ENCODE measurements at regions not wholly inside any gene's neighbourhood (a gene's known extent, or its start where the extent isn't known, plus 50 kb on each side); places are given as distances from the start of the nearest gene placed in this dataset.
"Not testable (repeated sequence)": the region's sequence is repeated elsewhere in the genome, so short reads cannot be mapped to it uniquely, and the experiment has no call there.

DNA sequence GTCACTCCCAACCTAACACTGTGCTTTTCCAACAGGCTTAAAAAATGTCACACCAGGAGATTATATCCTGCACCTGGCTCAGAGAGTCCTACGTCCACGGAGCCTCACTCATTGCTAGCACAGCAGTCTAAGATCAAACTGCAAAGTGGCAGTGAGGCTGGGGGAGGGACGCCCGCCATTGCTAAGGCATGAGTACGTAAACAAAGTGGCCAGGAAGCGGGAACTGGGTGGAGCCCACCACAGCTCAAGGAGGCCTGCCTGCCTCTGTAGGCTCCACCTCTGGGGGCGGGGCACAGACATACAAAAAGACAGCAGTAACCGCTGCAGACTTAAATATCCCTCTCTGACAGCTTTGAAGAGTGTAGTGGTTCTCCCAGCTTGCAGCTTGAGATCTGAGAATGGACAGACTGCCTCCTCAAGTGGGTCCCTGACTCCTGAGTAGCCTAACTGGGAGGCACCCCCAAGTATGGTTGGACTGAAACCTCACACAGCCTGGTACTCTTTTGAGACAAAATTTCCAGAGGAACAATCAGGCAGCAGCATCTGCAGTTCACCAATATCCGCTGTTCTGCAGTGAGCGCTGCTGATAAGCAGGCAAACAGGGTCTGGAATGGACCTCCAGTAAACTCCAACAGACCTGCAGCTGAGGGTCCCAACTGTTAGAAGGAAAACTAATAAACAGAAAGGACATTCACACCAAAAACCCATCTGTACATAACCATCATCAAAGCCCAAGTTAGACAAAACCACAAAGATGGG is 2986.4 kb upstream of the OR11H1 start:
- H3K27ac Mint-ChIP-seq; intact Hi-C loops (cut with micrococcal nuclease); H3K4me1 Mint-ChIP-seq (ENCODE audit: low read depth); H3K9me3 Mint-ChIP-seq; H3K4me3 Mint-ChIP-seq; DNase-seq (ENCODE audit: low spot score); H3K36me3 Mint-ChIP-seq (ENCODE audit: low read depth); H3K27me3 Mint-ChIP-seq (ENCODE audit: insufficient read depth): not testable (repeated sequence)

DNA sequence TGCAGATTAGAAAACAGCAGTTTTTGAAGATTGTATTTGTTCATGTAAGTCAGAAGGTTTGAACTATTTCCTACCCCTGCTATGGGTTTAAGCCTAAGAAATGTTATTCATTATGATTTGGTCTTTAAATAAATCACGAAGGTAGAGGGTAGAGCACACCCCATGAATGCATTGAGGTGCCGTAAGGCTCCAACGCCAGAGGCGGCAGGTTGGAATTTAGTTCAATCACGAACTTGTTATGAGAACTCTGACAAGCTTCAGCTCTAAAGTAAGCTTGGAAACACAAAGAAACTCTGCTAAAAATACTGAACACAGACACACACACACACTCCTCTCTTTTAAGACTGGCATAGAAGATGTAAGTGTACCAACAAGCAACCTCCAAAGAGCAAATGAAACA is 2974.6 kb upstream of the OR11H1 start:
- intact Hi-C loops (cut with micrococcal nuclease), result not testable (repeated sequence)

DNA sequence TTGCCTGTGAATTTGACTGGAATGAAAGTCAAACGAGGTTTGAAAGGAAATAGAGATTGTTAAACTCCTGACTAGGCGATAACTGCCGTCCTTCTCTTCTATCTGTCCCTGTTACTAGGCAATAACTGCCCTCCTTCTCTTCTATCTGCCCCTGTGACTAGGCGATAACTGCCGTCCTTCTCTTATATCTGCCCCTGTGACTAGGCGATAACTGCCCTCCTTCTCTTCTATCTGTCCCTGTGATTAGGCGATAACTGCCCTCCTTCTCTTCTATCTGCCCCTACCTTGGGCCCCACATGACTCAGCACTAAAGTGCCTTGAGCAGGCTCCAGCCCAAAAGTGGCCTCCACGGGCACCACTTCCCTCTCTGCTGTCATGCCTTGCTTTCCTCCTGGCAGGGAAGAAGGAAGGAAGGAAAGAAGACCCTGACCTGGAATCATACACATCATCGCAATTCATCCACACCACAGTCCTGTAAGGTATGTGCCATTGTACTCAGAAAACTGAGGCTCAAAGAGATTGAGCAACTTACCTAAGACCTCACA is 2973.3 kb upstream of the OR11H1 start:
- H3K9me3 Mint-ChIP-seq; intact Hi-C loops (cut with micrococcal nuclease); H3K4me3 Mint-ChIP-seq; H3K36me3 Mint-ChIP-seq (ENCODE audit: low read depth); H3K4me1 Mint-ChIP-seq (ENCODE audit: low read depth); H3K27ac Mint-ChIP-seq; DNase-seq (ENCODE audit: low spot score); H3K27me3 Mint-ChIP-seq (ENCODE audit: insufficient read depth): not testable (repeated sequence)

More for the DNA sequence above, 2974.6 kb upstream of the OR11H1 start:
- not testable (repeated sequence) for H3K27ac Mint-ChIP-seq; H3K4me1 Mint-ChIP-seq (ENCODE audit: low read depth); H3K36me3 Mint-ChIP-seq (ENCODE audit: low read depth); H3K27me3 Mint-ChIP-seq (ENCODE audit: insufficient read depth); DNase-seq (ENCODE audit: low spot score); H3K4me3 Mint-ChIP-seq; H3K9me3 Mint-ChIP-seq

DNA sequence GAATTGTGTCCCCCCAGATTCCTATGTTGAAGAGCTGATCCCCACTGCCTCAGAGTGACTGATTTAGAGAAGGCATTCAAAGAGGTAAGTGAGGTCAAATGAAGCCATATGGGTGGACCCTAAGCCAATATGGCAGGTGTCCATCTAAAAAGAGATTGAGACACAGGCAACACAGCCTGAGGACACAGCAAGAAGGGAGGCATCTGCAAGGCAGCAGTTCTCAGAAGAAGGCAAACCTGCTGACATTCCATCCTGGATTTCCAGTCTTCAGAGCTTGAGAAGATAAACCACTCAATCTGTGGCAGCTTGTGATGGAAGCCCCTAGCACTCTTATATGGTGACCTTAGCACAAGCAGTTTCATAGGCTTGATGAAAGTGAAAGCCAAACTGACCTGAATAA is 2956.5 kb upstream of the OR11H1 start:
- H3K9me3 Mint-ChIP-seq; H3K27me3 Mint-ChIP-seq (ENCODE audit: insufficient read depth); H3K4me3 Mint-ChIP-seq; DNase-seq (ENCODE audit: low spot score); intact Hi-C loops (cut with micrococcal nuclease); H3K4me1 Mint-ChIP-seq (ENCODE audit: low read depth); H3K36me3 Mint-ChIP-seq (ENCODE audit: low read depth); H3K27ac Mint-ChIP-seq: not testable (repeated sequence)

DNA sequence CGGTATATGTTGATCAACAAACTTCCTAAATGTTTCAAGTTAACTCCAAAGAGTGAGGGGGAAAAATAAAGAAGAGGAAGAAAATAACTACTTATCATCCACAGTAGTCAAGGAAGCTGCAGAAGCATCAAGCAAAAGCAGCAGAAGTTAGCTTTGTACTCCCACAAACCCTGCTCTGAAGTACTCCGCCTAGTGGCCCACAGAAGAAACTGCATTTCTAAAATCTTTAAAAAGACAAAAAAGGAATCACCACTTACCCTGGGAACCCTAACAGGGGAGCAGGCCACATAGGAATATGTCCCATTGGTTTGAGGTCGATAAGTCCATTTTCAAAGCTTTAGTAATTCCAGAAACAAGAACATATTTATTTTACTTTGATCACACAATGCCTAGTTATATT is 2948.3 kb upstream of the OR11H1 start:
- H3K27me3 Mint-ChIP-seq (ENCODE audit: insufficient read depth); DNase-seq (ENCODE audit: low spot score); intact Hi-C loops (cut with micrococcal nuclease); H3K9me3 Mint-ChIP-seq; H3K27ac Mint-ChIP-seq; H3K4me1 Mint-ChIP-seq (ENCODE audit: low read depth); H3K4me3 Mint-ChIP-seq; H3K36me3 Mint-ChIP-seq (ENCODE audit: low read depth): not testable (repeated sequence)

DNA sequence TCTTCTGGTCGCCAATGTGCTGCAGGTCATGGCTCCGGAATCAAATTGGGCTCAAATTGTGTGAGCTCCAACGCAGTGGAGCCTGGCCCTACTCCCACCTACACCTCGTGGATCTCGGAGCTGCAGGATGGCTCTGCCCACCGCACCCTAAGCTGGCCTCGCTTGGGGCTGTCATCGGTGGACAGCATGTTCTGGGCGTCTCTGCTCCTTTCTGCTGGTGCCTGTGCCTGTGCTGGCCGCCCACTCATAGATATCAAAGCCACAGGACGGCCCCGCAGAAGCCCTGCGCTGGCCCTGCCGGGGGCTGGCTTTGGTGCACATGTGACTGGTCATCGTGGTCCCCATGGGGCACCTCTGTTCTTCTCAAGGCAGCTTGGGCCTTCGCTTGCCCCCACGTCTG is 2943.5 kb upstream of the OR11H1 start:
- DNase-seq (ENCODE audit: low spot score); H3K36me3 Mint-ChIP-seq (ENCODE audit: low read depth); H3K27me3 Mint-ChIP-seq (ENCODE audit: insufficient read depth); intact Hi-C loops (cut with micrococcal nuclease); H3K9me3 Mint-ChIP-seq; H3K27ac Mint-ChIP-seq; H3K4me3 Mint-ChIP-seq; H3K4me1 Mint-ChIP-seq (ENCODE audit: low read depth): not testable (repeated sequence)

DNA sequence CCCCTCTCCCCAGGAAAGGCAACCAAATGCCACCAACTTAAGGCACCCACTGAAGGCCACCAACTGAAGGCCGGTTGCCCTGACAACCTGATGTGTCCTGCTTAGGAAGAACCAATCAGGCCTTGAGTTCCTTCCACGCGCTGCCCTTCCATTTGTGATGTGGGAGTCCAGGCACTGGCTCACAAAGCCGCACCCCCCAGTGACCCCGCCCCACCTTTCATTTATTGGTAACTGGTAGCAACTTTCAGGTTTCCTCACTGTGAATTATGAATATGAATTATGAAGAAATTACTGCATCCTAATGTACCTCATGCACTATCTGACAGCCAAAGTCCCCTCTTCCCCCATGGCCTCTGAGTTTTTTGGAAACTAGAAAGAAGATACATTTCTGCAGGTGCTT is 2943.1 kb upstream of the OR11H1 start:
- H3K27ac Mint-ChIP-seq; H3K4me1 Mint-ChIP-seq (ENCODE audit: low read depth); H3K4me3 Mint-ChIP-seq; H3K36me3 Mint-ChIP-seq (ENCODE audit: low read depth); H3K27me3 Mint-ChIP-seq (ENCODE audit: insufficient read depth); DNase-seq (ENCODE audit: low spot score); intact Hi-C loops (cut with micrococcal nuclease): not testable (repeated sequence)
- peaks cover 11% of the 10 kb centered on the region for H3K9me3 Mint-ChIP-seq

DNA sequence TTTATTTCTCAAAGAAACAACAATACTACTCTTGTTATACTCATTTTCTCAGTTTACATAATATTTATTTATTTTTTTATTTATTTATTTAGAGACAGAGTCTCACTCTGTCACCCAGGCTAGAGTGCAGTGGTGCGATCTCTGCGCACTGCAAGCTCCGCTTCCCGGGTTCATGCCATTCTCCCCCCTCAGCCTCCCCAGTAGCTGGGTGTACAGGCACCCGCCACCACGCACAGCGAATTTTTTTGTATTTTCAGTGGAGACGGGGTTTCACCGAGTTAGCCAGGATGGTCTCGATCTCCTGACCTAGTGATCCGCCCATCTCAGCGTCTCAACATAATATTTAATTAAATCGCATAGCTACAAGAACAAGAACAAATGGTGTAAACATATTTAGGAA is 2932.3 kb upstream of the OR11H1 start:
- H3K4me1 Mint-ChIP-seq (ENCODE audit: low read depth); H3K27ac Mint-ChIP-seq; DNase-seq (ENCODE audit: low spot score); H3K36me3 Mint-ChIP-seq (ENCODE audit: low read depth); H3K27me3 Mint-ChIP-seq (ENCODE audit: insufficient read depth); intact Hi-C loops (cut with micrococcal nuclease); H3K4me3 Mint-ChIP-seq: not testable (repeated sequence)
- H3K9me3 Mint-ChIP-seq, result peaks cover 61% of the 10 kb centered on the region

DNA sequence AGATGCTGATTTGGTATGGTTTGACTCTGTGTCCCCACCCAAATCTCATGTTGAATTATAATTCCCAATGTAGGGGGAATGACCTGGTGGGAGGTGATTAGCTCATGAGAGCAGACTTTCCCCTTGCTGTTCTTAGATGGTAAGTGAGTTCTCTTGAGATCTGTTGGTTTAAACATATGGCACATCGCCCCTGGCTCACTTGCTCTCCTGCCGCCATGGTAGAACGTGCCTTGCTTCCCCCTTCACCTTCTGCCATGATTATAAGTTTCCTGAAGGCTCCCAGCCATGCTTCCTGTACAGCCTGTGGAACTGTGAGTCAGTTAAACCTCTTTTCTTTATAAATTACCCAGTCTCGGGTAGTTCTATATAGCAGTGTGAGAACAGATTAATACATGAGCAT is 2930.2 kb upstream of the OR11H1 start:
- H3K9me3 Mint-ChIP-seq, result peaks cover 64% of the 10 kb centered on the region
- H3K27ac Mint-ChIP-seq; intact Hi-C loops (cut with micrococcal nuclease); H3K4me3 Mint-ChIP-seq; DNase-seq (ENCODE audit: low spot score); H3K27me3 Mint-ChIP-seq (ENCODE audit: insufficient read depth); H3K4me1 Mint-ChIP-seq (ENCODE audit: low read depth); H3K36me3 Mint-ChIP-seq (ENCODE audit: low read depth): not testable (repeated sequence)

DNA sequence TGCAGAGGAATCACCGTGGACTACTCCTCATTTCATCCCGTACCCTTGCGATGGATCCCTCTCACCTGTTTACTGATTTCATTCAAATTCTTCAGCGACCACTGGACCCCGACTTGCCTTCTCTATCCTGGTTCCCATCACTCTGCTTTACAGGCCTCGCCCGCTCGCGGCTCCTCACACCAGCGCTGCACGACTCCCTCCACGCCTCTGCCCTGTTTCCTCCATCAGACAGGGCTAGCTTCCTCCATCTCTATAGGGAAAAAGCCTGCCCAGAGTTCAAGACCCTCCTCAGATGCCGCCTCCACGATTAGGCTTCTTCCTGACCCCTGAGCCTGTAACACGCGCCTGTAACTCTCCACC is 2926.5 kb upstream of the OR11H1 start:
- DNase-seq (ENCODE audit: low spot score); H3K4me3 Mint-ChIP-seq; H3K36me3 Mint-ChIP-seq (ENCODE audit: low read depth); H3K27ac Mint-ChIP-seq; intact Hi-C loops (cut with micrococcal nuclease); H3K27me3 Mint-ChIP-seq (ENCODE audit: insufficient read depth); H3K4me1 Mint-ChIP-seq (ENCODE audit: low read depth): not testable (repeated sequence)
- peaks cover 76% of the 10 kb centered on the region for H3K9me3 Mint-ChIP-seq

DNA sequence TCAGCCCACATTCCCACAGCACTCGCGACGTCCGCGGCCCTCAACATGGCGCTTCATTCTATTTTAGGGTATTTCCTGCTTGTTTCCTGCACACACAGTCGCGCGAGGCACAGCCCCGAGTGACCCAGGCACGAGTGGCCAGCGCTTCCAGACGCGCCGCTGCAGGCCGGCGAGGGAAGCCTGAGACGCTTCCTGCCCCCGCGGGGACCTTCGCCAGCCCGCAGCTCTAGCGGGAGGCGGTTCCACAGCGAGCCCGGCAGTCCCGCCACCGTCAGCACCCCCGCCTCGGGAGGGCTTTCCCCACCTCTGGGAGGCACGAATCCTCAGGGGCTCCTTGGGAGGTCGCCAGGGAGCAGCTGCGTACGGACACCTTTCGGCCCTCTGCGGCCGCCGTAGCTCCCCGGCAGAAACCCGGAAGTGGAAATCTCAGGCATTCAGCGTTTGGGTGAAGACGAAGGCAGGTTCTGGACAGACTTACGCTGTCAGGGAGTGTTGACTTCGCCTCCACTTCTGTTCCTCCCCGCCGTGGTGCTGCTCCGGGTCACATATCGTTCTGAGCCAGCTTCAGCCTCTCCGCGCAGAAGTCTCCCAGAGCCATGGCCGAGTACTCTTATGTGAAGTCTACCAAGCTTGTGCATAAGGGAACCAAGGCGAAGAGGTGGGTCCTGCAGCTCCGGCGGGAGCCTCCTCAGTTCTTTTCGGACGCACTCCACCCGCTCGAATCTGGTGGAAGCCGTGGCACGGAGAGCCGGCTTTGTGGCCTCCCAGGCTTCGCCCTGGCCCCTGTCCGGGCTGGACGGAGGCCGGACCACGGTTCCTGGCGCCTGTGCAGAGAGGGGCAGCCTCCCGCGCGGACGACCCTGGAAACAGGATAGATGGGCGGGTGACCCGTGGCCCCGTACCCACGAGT is 2925.9 kb upstream of the OR11H1 start:
- Mint-ChIP-seq H3K4me3 (no peak overlapping the region), H3K27ac (no peak overlapping the region), H3K4me1 (ENCODE audit: low read depth) (no peaks in the 10 kb centered on the region), H3K9me3 (peaks cover 79% of the 10 kb centered on the region), H3K36me3 (ENCODE audit: low read depth) (no peaks in the 10 kb centered on the region), H3K27me3 (ENCODE audit: insufficient read depth) (no peaks in the 10 kb centered on the region)
- intact Hi-C loops (cut with micrococcal nuclease), result no loop called here
- no peak for DNase-seq (ENCODE audit: low spot score)

DNA sequence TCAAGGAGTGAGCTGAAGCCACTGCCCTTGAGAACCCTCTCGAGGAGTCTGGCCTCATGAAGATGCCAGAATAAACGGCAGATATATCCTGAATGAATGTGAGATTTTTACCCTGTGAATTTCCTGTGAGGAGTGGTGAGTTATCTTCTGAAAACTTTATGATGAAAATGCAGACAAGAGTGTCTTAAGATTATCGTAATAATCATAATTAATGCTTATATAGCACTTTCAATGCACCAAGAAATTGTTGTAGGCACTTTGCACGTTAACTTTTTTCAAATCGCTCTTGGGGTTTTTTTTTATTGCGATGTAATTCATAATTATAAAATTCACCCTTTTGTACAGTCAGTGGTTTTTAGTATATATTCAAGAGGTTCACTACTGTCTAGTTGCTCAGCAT is 2924.6 kb upstream of the OR11H1 start:
- H3K27ac Mint-ChIP-seq; H3K4me3 Mint-ChIP-seq; intact Hi-C loops (cut with micrococcal nuclease); H3K4me1 Mint-ChIP-seq (ENCODE audit: low read depth); H3K36me3 Mint-ChIP-seq (ENCODE audit: low read depth); DNase-seq (ENCODE audit: low spot score); H3K27me3 Mint-ChIP-seq (ENCODE audit: insufficient read depth): not testable (repeated sequence)
- H3K9me3 Mint-ChIP-seq, result peaks cover 78% of the 10 kb centered on the region

DNA sequence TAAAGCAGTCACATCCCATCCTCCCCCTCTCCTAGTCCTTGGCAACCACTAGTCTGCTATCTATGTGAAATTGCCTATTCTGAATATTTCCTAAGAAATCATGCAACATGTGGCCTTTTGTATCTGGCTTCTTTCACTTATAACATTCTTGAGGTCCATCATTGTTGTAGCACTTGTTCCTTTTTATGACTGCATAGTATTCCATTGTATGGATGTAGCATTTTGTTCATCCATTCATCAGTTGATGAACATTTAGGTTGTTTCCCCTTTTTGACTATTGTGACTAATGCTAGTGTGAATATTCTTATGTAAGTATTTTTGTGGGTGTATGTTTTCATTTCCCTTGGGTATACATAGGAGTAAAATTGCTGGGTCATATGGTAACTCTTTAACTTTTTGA is 2924.2 kb upstream of the OR11H1 start:
- peaks cover 76% of the 10 kb centered on the region for H3K9me3 Mint-ChIP-seq
- H3K27me3 Mint-ChIP-seq (ENCODE audit: insufficient read depth); DNase-seq (ENCODE audit: low spot score); H3K27ac Mint-ChIP-seq; H3K36me3 Mint-ChIP-seq (ENCODE audit: low read depth); H3K4me1 Mint-ChIP-seq (ENCODE audit: low read depth); H3K4me3 Mint-ChIP-seq; intact Hi-C loops (cut with micrococcal nuclease): not testable (repeated sequence)
